Parathyroid adenoma (tissue), 2 donors: ENCODE measurements at regions not wholly inside any gene's neighbourhood (a gene's known extent, or its start where the extent isn't known, plus 50 kb on each side); places are given as distances from the start of the nearest gene placed in this dataset.

Experiments
- H2AFZ ChIP-seq: fragments of 300-600 bp; sonication (generic); one replicate; pipeline ENCODE4 v1.7.0; 2017; ENCODE audit warnings: antibody characterized with exemption, mild to moderate bottlenecking
- H3K27ac ChIP-seq: fragments of 300-600 bp; sonication (generic); one replicate; pipeline ENCODE4 v1.7.0; 2017
- H3K27me3 ChIP-seq: fragments of 300-600 bp; sonication (generic); one replicate; pipeline ENCODE4 v1.7.0; 2017; ENCODE audit warnings: low read length; ENCODE audit not compliant: control insufficient read depth, insufficient read depth
- H3K36me3 ChIP-seq: fragments of 300-600 bp; sonication (generic); one replicate; pipeline ENCODE4 v1.7.0; 2017; ENCODE audit warnings: low read length; ENCODE audit not compliant: control insufficient read depth, insufficient read depth
- H3K4me1 ChIP-seq: fragments of 300-600 bp; sonication (generic); one replicate; pipeline ENCODE4 v1.7.0; 2017; ENCODE audit warnings: control low read depth
- H3K4me2 ChIP-seq: fragments of 300-600 bp; sonication (generic); one replicate; pipeline ENCODE4 v1.7.0; 2017; ENCODE audit warnings: low read length
- H3K4me3 ChIP-seq: fragments of 300-600 bp; sonication (generic); one replicate; pipeline ENCODE4 v1.7.0; 2017; ENCODE audit warnings: low read depth, low read length
- H3K79me2 ChIP-seq: fragments of 300-600 bp; sonication (generic); one replicate; pipeline ENCODE4 v1.7.0; 2017; ENCODE audit warnings: control low read depth
- H3K9ac ChIP-seq: fragments of 300-600 bp; sonication (generic); one replicate; pipeline ENCODE4 v1.7.0; 2017; ENCODE audit warnings: mild to moderate bottlenecking
- H3K9me3 ChIP-seq: fragments of 300-600 bp; sonication (generic); one replicate; pipeline ENCODE4 v1.7.0; 2017; ENCODE audit warnings: low read length; ENCODE audit not compliant: control insufficient read depth
- CTCF ChIP-seq: fragments of 300-600 bp; sonication (generic); IDR thresholded peaks from one replicate; pipeline ENCODE4 v1.7.0; 2017; ENCODE audit warnings: antibody characterized with exemption, mild to moderate bottlenecking
- donor health status: primary hyperparathyroidism.

- Histone ChIP-seq H3K27me3 (no peaks in the 10 kb centered on the region), H3K27ac (no peak overlapping the region), H2AFZ (no peak overlapping the region), H3K36me3 (no peaks in the 10 kb centered on the region), H3K4me2 (no peak overlapping the region), H3K9me3 (peaks cover 5% of the 10 kb centered on the region), H3K79me2 (no peaks in the 10 kb centered on the region), H3K4me1 (no peaks in the 10 kb centered on the region), H3K9ac (no peak overlapping the region), H3K4me3 (no peak overlapping the region)
- no peak for TF ChIP-seq CTCF
Measured at GRCh38 chr3:13976469-13976868, 96.6 kb upstream of the WNT7A start.

GRCh38 chr3:13975686-13976085 lies 95.8 kb upstream of the WNT7A start:
- H2AFZ ChIP-seq: no peak overlapping the region
- TF ChIP-seq CTCF: no peak
- H3K4me1 ChIP-seq: no peaks in the 10 kb centered on the region
- no peak overlapping the region for H3K4me2 ChIP-seq
- H3K36me3 ChIP-seq: no peaks in the 10 kb centered on the region
- no peak overlapping the region for H3K27ac ChIP-seq
- H3K9ac ChIP-seq: no peak overlapping the region
- H3K9me3 ChIP-seq: peaks cover 5% of the 10 kb centered on the region
- H3K79me2 ChIP-seq: no peaks in the 10 kb centered on the region
- H3K27me3 ChIP-seq: no peaks in the 10 kb centered on the region
- no peak overlapping the region for H3K4me3 ChIP-seq

- Histone ChIP-seq H3K27me3 (no peaks in the 10 kb centered on the region), H3K4me3 (no peak overlapping the region), H3K36me3 (no peaks in the 10 kb centered on the region), H3K79me2 (no peaks in the 10 kb centered on the region), H3K27ac (no peak overlapping the region), H3K4me2 (no peak overlapping the region), H3K9me3 (peaks cover 5% of the 10 kb centered on the region), H2AFZ (no peak overlapping the region), H3K9ac (no peak overlapping the region), H3K4me1 (no peaks in the 10 kb centered on the region)
- TF ChIP-seq CTCF: no peak
Measured at GRCh38 chr3:13972679-13973379, 93.0 kb upstream of the WNT7A start.

- H2AFZ ChIP-seq: no peak overlapping the region
- H3K36me3 ChIP-seq: no peaks in the 10 kb centered on the region
- no peak overlapping the region for H3K27ac ChIP-seq
- H3K9me3 ChIP-seq: no peaks in the 10 kb centered on the region
- no peak overlapping the region for H3K4me2 ChIP-seq
- no peaks in the 10 kb centered on the region for H3K79me2 ChIP-seq
- H3K27me3 ChIP-seq: no peaks in the 10 kb centered on the region
- H3K4me1 ChIP-seq: no peaks in the 10 kb centered on the region
- TF ChIP-seq CTCF: no peak
- no peak overlapping the region for H3K4me3 ChIP-seq
- H3K9ac ChIP-seq: no peak overlapping the region
Measured at GRCh38 chr3:13966302-13966701, 86.4 kb upstream of the WNT7A start.
